GM12873 (cell line): ENCODE measurements at regions not wholly inside any gene's neighbourhood (a gene's known extent, or its start where the extent isn't known, plus 50 kb on each side); places are given as distances from the start of the nearest gene placed in this dataset.

Experiments
- TF ChIP-seq, protein P1 (sequence below): IDR thresholded peaks from 2 replicates; pipeline ENCODE4 v1.5.1; 2012; ENCODE audit warnings: low read depth, mild to moderate bottlenecking, moderate library complexity, low read length, control low read depth; ENCODE audit not compliant: insufficient read depth; ENCODE audit errors: missing control alignments

GRCh38 chr7:152974577-152974976, 215.0 kb downstream of the ACTR3B start:
- TF ChIP-seq, protein P1, sequence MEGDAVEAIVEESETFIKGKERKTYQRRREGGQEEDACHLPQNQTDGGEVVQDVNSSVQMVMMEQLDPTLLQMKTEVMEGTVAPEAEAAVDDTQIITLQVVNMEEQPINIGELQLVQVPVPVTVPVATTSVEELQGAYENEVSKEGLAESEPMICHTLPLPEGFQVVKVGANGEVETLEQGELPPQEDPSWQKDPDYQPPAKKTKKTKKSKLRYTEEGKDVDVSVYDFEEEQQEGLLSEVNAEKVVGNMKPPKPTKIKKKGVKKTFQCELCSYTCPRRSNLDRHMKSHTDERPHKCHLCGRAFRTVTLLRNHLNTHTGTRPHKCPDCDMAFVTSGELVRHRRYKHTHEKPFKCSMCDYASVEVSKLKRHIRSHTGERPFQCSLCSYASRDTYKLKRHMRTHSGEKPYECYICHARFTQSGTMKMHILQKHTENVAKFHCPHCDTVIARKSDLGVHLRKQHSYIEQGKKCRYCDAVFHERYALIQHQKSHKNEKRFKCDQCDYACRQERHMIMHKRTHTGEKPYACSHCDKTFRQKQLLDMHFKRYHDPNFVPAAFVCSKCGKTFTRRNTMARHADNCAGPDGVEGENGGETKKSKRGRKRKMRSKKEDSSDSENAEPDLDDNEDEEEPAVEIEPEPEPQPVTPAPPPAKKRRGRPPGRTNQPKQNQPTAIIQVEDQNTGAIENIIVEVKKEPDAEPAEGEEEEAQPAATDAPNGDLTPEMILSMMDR, result no peak

DNA sequence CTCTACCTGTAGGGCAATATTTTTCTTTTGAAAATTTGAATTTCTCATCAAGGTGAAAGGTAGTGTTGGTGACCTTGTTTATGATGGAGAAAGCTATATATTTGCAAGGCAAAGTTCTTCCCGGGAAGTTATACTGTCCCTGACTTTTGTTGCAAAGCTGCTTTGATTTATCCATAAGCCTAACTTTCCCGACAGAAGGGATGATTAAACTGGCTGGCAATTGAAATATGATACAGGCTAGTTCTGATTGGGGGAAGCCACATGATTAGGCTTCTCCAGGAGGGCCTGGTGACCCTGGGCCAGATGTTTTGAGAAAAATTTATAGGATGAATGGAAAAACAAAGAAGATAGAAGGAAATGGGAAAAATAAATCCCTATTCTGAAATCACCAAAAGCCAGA, 215.5 kb downstream of the ACTR3B start:
- TF ChIP-seq, protein P1, result no peak

GRCh38 chr7:152979376-152979775, 219.8 kb downstream of the ACTR3B start:
- TF ChIP-seq, protein P1, result no peak

DNA sequence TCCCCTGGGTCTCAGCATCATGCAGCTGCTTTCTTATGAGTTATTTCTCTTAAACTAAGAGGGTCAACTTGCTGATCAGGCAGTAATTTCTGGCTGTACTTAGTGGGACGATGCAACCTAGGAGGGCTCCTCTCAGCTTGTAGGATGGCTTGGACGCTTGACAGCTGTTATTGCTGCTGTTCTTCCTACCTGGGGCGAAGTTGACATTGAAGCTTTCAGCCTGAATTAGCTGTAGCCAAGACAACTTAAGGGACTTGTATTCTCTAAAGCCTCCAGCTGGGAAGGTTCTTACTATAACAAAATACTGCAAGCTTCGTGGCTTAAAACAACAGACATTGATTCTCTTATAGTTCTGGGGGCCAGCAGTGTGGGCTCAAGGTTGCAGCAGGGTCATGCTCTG, 224.9 kb downstream of the ACTR3B start:
- TF ChIP-seq, protein P1, result no peak

- TF ChIP-seq, protein P1, result no peak
Measured at GRCh38 chr7:152986376-152986775, 226.8 kb downstream of the ACTR3B start.

DNA sequence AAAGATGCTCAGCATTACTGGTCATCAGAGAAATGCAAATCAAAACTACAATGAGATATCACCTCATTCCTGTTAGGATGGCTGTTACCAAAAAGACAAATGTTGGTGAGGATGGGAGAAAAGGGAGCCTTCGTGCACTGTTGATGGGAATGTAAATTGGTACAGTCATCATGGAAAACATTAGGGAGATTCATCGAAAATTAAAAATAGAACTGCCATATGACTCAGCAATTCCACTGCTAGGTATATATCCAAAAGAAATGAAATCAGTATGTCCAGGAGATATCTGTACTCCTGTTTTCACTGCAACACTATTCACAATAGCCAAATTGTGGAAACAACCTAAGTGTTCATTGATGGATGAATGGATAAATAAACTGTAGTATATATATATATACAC, 228.1 kb downstream of the ACTR3B start:
- TF ChIP-seq, protein P1, result no peak

DNA sequence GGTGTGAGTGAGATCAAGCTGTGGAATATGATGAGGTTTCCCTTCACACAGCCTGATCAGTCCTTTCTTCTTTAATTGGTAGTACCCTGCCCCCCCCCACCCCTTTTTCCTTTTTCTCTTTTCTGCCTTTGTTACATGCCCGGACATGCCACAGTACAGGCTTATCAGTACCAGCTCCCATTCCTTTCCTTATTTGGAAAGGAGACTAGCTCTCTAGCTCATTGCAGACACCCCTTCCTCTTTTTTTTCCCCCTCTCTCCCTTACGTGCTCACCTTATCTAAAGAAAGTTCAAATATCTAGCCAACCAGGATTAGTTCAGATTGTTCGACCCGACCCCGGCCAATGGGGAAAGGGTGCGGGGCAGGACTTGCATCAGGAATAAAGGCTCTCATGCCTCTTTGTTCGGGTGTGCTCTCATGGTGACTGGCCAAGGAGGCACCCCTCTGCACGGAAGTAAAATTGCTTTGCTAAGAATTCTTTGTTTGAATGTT, 230.4 kb downstream of the ACTR3B start:
- TF ChIP-seq, protein P1, result no peak

DNA sequence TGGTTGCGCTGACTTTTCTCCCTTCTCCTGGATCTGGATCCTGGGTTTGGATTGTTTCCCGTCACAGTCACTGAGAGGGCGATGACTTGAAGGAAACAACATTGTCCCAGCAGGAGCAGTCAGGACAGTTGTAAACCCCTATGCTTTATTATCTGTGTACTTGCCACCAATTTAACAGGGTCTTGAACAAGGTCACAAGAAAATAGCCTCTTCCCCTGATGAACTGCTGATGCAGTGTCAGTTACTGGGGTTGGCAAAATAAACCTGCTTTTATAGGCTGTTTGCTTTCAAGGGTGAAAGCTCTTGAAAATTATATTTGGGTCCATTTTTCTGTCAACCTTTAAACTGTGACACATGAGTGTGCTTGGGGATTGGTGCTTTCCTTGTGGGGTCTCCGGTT, 238.9 kb downstream of the ACTR3B start:
- TF ChIP-seq, protein P1, result no peak
